ENCODE measurements at regions not wholly inside any gene's neighbourhood (a gene's known extent, or its start where the extent isn't known, plus 50 kb on each side); places are given as distances from the start of the nearest gene placed in this dataset.

- no peak overlapping the region for H3K9ac ChIP-seq (ENCODE audit: low read length)
- H4K20me1 ChIP-seq (ENCODE audit: control insufficient read depth, insufficient read depth, low read length, poor library complexity, severe bottlenecking) = no peaks in the 10 kb centered on the region
- Mint-ChIP-seq H3K9me3 (ENCODE audit: insufficient read depth) (no peaks in the 10 kb centered on the region), H3K27me3 (peaks cover 9% of the 10 kb centered on the region), H3K27ac (no peak overlapping the region), H3K4me3 (no peak overlapping the region), H3K4me1 (no peaks in the 10 kb centered on the region)
- WGBS (ENCODE audit: insufficient coverage) = 92% methylated on average over 2 of the region's 2 CpGs
- H3K9me3 ChIP-seq (ENCODE audit: control extremely low read depth in 1 of 3, control insufficient read depth in 2 of 3, insufficient read depth in 1 of 3, low read length in 2 of 3) = peaks cover 0 to 16% (median 0%) of the 10 kb centered on the region in 3 donors
- TF ChIP-seq CTCF (IDR thresholded peaks at IDR 0.05) (no peak), EZH2 (IDR thresholded peaks at IDR 0.05; ENCODE audit: borderline replicate concordance, insufficient read depth, low read depth, low read length, poor library complexity, severe bottlenecking) (no peak)
- H3K4me2 ChIP-seq (replicated peaks; ENCODE audit: low read depth, low read length, poor library complexity, severe bottlenecking) = no peak overlapping the region
- no peaks in the 10 kb centered on the region for H3K36me3 ChIP-seq (replicated peaks in 1 of 2; ENCODE audit: control extremely low read depth in 1 of 2, control insufficient read depth in 1 of 2, extremely low read depth in 1 of 2, insufficient read depth in 2 of 2, low read length in 1 of 2)
- ATAC-seq (ENCODE audit: low read depth) (no peak), DNase-seq (no peak)
- H3K27ac ChIP-seq (ENCODE audit: low read length in 2 of 2) = no peak overlapping the region
- CTCF ChIA-PET = no interaction called here
- no peak overlapping the region for H3K4me3 ChIP-seq (ENCODE audit: control extremely low read depth in 1 of 5, extremely low read depth in 1 of 5, insufficient read depth in 1 of 5, low read depth in 2 of 5, low read length in 4 of 5)
- H3K27me3 ChIP-seq (replicated peaks in 1 of 4; ENCODE audit: control extremely low read depth in 1 of 4, control insufficient read depth in 3 of 4, insufficient read depth in 4 of 4, low read length in 3 of 4) = no peaks in the 10 kb centered on the region
- no peaks in the 10 kb centered on the region for H3K79me2 ChIP-seq (ENCODE audit: control insufficient read depth, insufficient read depth, low read length)
- H2AFZ ChIP-seq (ENCODE audit: insufficient read depth, low read depth, low read length, poor library complexity, severe bottlenecking) = no peak overlapping the region
- intact Hi-C loops (cut with micrococcal nuclease) = no loop called here
- no peaks in the 10 kb centered on the region for H3K4me1 ChIP-seq (ENCODE audit: control insufficient read depth in 2 of 2, insufficient read depth in 2 of 2, low read length in 2 of 2)
- POLR2A ChIA-PET = no interaction called here
Observed at GRCh38 chr11:94673386-94673785, 94.8 kb upstream of the AMOTL1 start.

- Mint-ChIP-seq H3K4me1 (no peaks in the 10 kb centered on the region), H3K27ac (no peak overlapping the region), H3K9me3 (ENCODE audit: insufficient read depth) (no peaks in the 10 kb centered on the region), H3K4me3 (no peak overlapping the region), H3K27me3 (peaks cover 8% of the 10 kb centered on the region)
- Histone ChIP-seq H3K4me3 (ENCODE audit: control extremely low read depth in 1 of 5, extremely low read depth in 1 of 5, insufficient read depth in 1 of 5, low read depth in 2 of 5, low read length in 4 of 5) (no peak overlapping the region), H3K9me3 (ENCODE audit: control extremely low read depth in 1 of 3, control insufficient read depth in 2 of 3, insufficient read depth in 1 of 3, low read length in 2 of 3) (peaks cover 0 to 16% (median 0%) of the 10 kb centered on the region in 3 donors), H3K36me3 (replicated peaks in 1 of 2; ENCODE audit: control extremely low read depth in 1 of 2, control insufficient read depth in 1 of 2, extremely low read depth in 1 of 2, insufficient read depth in 2 of 2, low read length in 1 of 2) (no peaks in the 10 kb centered on the region), H4K20me1 (ENCODE audit: control insufficient read depth, insufficient read depth, low read length, poor library complexity, severe bottlenecking) (no peaks in the 10 kb centered on the region), H3K9ac (ENCODE audit: low read length) (no peak overlapping the region), H3K4me2 (replicated peaks; ENCODE audit: low read depth, low read length, poor library complexity, severe bottlenecking) (no peak overlapping the region), H3K4me1 (ENCODE audit: control insufficient read depth in 2 of 2, insufficient read depth in 2 of 2, low read length in 2 of 2) (no peaks in the 10 kb centered on the region), H3K27ac (ENCODE audit: low read length in 2 of 2) (no peak overlapping the region), H2AFZ (ENCODE audit: insufficient read depth, low read depth, low read length, poor library complexity, severe bottlenecking) (no peak overlapping the region), H3K79me2 (ENCODE audit: control insufficient read depth, insufficient read depth, low read length) (no peaks in the 10 kb centered on the region), H3K27me3 (replicated peaks in 1 of 4; ENCODE audit: control extremely low read depth in 1 of 4, control insufficient read depth in 3 of 4, insufficient read depth in 4 of 4, low read length in 3 of 4) (no peaks in the 10 kb centered on the region)
- ChIA-PET POLR2A (no interaction called here), CTCF (no interaction called here)
- intact Hi-C loops (cut with micrococcal nuclease) = no loop called here
- no peak for TF ChIP-seq EZH2 (IDR thresholded peaks at IDR 0.05; ENCODE audit: borderline replicate concordance, insufficient read depth, low read depth, low read length, poor library complexity, severe bottlenecking)
- TF ChIP-seq CTCF (IDR thresholded peaks at IDR 0.05) = no peak
- WGBS (ENCODE audit: insufficient coverage) = 89% methylated on average over 6 of the region's 6 CpGs
- no peak for DNase-seq
- no peak for ATAC-seq (ENCODE audit: low read depth)
Observed at GRCh38 chr11:94673951-94674491, 94.1 kb upstream of the AMOTL1 start.
